Natural killer cell (primary cell): ENCODE measurements at regions not wholly inside any gene's neighbourhood (a gene's known extent, or its start where the extent isn't known, plus 50 kb on each side); places are given as distances from the start of the nearest gene placed in this dataset.
"Not testable (repeated sequence)": the region's sequence is repeated elsewhere in the genome, so short reads cannot be mapped to it uniquely, and the experiment has no call there.

Experiments
- ATAC-seq, 3 donors: fragments of 150-1000 bp in 2 of 3; fragments of 200-7000 bp in 1 of 3; cut with Tn5 transposase; 1 replicate in 1 of 3; 2 replicates in 2 of 3; pipeline ENCODE4 v1.10.0; 2021; ENCODE audit warnings: mild to moderate bottlenecking in 2 of 3, moderate library complexity in 2 of 3
- DNase-seq, 2 donors: peaks; one replicate each; pipeline versions ENCODE4 v3.0.0 to v3.0.0-alpha.2; 2013 to 2021; ENCODE audit warnings: mixed read lengths in 1 of 2
- H3K27ac ChIP-seq: one replicate; pipeline ENCODE4 v1.5.1; 2013; ENCODE audit warnings: mild to moderate bottlenecking, low read length
- H3K27me3 ChIP-seq: one replicate; pipeline ENCODE4 v1.6.1; 2013; ENCODE audit warnings: low read length; ENCODE audit not compliant: control insufficient read depth, insufficient read depth
- H3K36me3 ChIP-seq: one replicate; pipeline ENCODE4 v1.6.1; 2013; ENCODE audit warnings: low read length; ENCODE audit not compliant: control insufficient read depth, insufficient read depth
- H3K4me1 ChIP-seq: one replicate; pipeline ENCODE4 v1.6.1; 2013; ENCODE audit warnings: low read length; ENCODE audit not compliant: control insufficient read depth, insufficient read depth
- H3K4me3 ChIP-seq: one replicate; pipeline ENCODE4 v1.5.1; 2013; ENCODE audit warnings: low read length
- H3K9me3 ChIP-seq: one replicate; pipeline ENCODE4 v1.6.1; 2013; ENCODE audit warnings: low read length; ENCODE audit not compliant: control insufficient read depth, insufficient read depth
- H3K27ac Mint-ChIP-seq, 2 donors: one replicate each; pipeline ENCODE4 v1.8.0; 2022; ENCODE audit warnings: mild to moderate bottlenecking in 2 of 2, mixed read lengths in 2 of 2, moderate library complexity in 1 of 2
- H3K27me3 Mint-ChIP-seq, 2 donors: one replicate each; pipeline ENCODE4 v1.8.0; 2022; ENCODE audit warnings: low read depth in 2 of 2, mixed read lengths in 2 of 2
- H3K36me3 Mint-ChIP-seq: one replicate; pipeline ENCODE4 v1.8.0; 2022; ENCODE audit warnings: mixed read lengths
- H3K4me1 Mint-ChIP-seq, 2 donors: one replicate each; pipeline ENCODE4 v1.8.0; 2022; ENCODE audit warnings: mixed read lengths in 2 of 2
- H3K4me3 Mint-ChIP-seq: one replicate; pipeline ENCODE4 v1.8.0; 2022; ENCODE audit warnings: mild to moderate bottlenecking, moderate library complexity, mixed read lengths
- H3K9me3 Mint-ChIP-seq, 2 donors: one replicate each; pipeline ENCODE4 v1.8.0; 2022; ENCODE audit warnings: mixed read lengths in 2 of 2
- WGBS: methylation state at CpG from one replicate; pipeline ENCODE4 v1.1.7; 2013; ENCODE audit warnings: missing lambda C conversion rate; ENCODE audit not compliant: insufficient coverage; 5-methylcytosine and 5-hydroxymethylcytosine counted together
- intact Hi-C: fragments of 100-400 bp; cut with micrococcal nuclease; formaldehyde crosslinking; loops from one replicate; pipeline ENCODE4 v1.14.2; 2022
- TF ChIP-seq, protein P1 (sequence below): fragments of 200-600 bp; IDR thresholded peaks from one replicate; pipeline ENCODE4 v1.8.0; 2022; ENCODE audit warnings: antibody characterized with exemption

DNA sequence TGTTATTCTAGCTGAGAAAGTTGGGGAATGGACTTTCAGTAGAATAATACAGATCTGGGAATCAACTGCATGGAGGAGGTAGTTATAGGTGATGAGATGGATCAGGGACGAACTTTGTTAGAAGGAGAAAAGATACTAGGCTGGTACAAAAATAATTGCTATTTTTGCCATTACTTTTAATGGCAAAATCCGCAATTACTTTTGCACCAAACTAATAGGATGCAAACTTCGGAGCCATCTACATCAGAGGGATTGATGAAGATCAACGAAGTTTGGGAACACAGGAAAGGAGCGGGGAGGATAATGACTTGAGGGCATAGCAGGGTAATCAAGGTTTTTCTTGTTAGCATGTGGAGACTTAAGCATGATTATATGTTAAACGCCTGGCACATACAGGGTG is 111.9 kb downstream of the DEFB131A start:
- H3K27me3 Mint-ChIP-seq, H3K4me1 Mint-ChIP-seq, H3K4me3 ChIP-seq, H3K9me3 ChIP-seq, H3K4me3 Mint-ChIP-seq, H3K36me3 ChIP-seq, DNase-seq, H3K4me1 ChIP-seq, H3K27me3 ChIP-seq, intact Hi-C loops, H3K9me3 Mint-ChIP-seq, H3K27ac ChIP-seq, H3K27ac Mint-ChIP-seq, ATAC-seq, H3K36me3 Mint-ChIP-seq: not testable (repeated sequence)
- WGBS, result 91% methylated on average over 6 of the region's 6 CpGs

DNA sequence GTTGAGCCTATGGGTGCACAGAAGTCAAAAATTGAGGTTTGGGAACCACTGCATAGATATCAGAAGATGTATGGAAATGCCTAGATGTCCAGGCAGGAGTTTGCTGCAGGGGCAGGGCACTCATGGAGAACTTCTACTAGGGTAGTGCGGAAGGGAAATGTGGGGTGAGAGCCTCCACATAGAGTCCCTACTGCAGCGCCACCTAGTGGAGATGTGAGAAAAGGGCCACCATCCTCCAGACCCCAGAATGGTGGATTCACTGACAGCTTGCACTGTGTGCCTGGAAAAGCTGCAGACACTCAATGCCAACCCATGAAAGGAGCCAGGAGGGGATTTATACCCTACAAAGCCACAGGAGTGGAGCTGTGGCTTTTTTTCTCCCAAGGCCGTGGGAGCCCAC is 133.7 kb downstream of the DEFB131A start:
- intact Hi-C loops, H3K36me3 Mint-ChIP-seq, H3K4me1 Mint-ChIP-seq, H3K4me3 ChIP-seq, H3K4me1 ChIP-seq, H3K4me3 Mint-ChIP-seq, H3K27ac Mint-ChIP-seq, H3K9me3 ChIP-seq, DNase-seq, ATAC-seq, H3K27me3 ChIP-seq, H3K27me3 Mint-ChIP-seq, H3K27ac ChIP-seq, H3K36me3 ChIP-seq: not testable (repeated sequence)
- WGBS, result 78% methylated on average over 3 of the region's 3 CpGs
- peaks cover 13 to 14% of the 10 kb centered on the region in 2 donors for H3K9me3 Mint-ChIP-seq

DNA sequence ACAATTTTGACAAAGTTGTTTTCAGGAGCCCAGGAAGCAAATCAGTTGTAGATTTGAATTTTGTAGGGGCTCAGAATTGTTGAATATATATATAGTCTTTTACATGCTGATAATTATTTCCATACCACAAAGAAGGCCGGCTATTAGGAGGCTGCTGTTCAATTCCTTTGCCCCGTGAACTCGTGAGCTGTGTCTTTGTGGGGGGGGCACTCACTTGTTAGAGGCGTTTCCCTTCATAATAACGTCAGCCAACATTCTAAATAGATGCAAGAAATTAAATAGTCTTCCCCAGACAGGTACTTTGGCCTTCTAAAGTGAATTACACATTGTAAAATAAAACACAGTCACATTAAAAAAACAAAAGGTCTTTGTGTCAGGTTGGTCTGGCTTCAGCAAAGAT is 138.7 kb downstream of the DEFB131A start:
- H3K4me1 ChIP-seq, H3K27ac ChIP-seq, H3K4me3 Mint-ChIP-seq, H3K4me3 ChIP-seq, H3K27me3 Mint-ChIP-seq, H3K36me3 Mint-ChIP-seq, H3K27ac Mint-ChIP-seq, ATAC-seq, H3K4me1 Mint-ChIP-seq, intact Hi-C loops, DNase-seq, H3K9me3 ChIP-seq, H3K36me3 ChIP-seq, H3K27me3 ChIP-seq: not testable (repeated sequence)
- WGBS, result no CpG with 5 or more reads among the region's 5 CpGs
- H3K9me3 Mint-ChIP-seq, result peaks cover 7 to 10% of the 10 kb centered on the region in 2 donors

DNA sequence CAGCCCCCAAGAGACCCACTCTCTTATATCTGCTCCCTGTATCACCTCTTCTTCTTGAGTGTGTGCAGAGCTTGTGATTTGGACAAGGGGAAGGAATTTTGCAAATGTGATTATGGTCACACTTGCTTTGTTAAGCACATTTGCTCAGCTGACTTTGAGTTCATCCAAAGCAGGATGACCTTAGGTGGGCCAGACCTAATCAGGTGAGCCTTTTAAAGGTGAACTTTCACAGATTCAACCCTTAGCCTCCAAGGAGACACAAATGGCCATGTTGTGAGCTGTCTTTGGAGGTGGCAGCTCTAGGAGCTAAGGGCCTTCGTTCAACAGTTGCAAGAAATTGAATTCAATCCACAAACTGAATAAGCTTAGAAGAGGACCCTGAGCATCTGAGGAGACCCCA is 147.8 kb downstream of the DEFB131A start:
- intact Hi-C loops, result no loop called here
- Histone ChIP-seq H3K27me3 (no peaks in the 10 kb centered on the region), H3K4me3 (no peak overlapping the region), H3K27ac (no peak overlapping the region), H3K4me1 (no peaks in the 10 kb centered on the region), H3K36me3 (no peaks in the 10 kb centered on the region), H3K9me3 (peaks cover 3% of the 10 kb centered on the region)
- ATAC-seq, result no peak
- Mint-ChIP-seq H3K9me3 (no peaks in the 10 kb centered on the region), H3K4me3 (no peak overlapping the region), H3K4me1 (no peaks in the 10 kb centered on the region), H3K27me3 (no peaks in the 10 kb centered on the region), H3K36me3 (no peaks in the 10 kb centered on the region), H3K27ac (no peak overlapping the region)
- no peak for DNase-seq
- WGBS, result 92% methylated on average over 1 of the region's 1 CpG
- TF ChIP-seq, protein P1, sequence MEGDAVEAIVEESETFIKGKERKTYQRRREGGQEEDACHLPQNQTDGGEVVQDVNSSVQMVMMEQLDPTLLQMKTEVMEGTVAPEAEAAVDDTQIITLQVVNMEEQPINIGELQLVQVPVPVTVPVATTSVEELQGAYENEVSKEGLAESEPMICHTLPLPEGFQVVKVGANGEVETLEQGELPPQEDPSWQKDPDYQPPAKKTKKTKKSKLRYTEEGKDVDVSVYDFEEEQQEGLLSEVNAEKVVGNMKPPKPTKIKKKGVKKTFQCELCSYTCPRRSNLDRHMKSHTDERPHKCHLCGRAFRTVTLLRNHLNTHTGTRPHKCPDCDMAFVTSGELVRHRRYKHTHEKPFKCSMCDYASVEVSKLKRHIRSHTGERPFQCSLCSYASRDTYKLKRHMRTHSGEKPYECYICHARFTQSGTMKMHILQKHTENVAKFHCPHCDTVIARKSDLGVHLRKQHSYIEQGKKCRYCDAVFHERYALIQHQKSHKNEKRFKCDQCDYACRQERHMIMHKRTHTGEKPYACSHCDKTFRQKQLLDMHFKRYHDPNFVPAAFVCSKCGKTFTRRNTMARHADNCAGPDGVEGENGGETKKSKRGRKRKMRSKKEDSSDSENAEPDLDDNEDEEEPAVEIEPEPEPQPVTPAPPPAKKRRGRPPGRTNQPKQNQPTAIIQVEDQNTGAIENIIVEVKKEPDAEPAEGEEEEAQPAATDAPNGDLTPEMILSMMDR, result no peak

DNA sequence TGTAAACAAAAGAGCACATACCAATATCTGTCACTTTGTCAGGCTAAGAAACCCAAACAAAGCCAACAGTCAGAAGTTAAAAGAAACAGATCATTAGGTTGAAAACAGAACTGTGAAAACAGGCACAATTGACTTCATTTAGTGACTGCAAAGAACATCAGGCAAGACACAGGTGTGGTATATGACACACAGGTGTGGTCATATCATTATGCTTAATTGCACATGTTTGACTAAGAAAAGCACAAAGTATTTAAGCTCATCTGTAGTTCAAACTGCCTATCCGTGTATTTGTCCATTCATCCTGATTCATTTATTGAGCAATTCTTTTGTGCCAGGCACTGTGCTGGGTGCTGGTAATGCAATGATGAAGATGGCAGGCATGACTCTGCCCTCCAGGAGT is 150.7 kb downstream of the DEFB131A start:
- TF ChIP-seq, protein P1, result no peak
- no peaks in the 10 kb centered on the region for H3K9me3 Mint-ChIP-seq
- Histone ChIP-seq H3K9me3 (peaks cover 3% of the 10 kb centered on the region), H3K4me1 (peaks cover 6% of the 10 kb centered on the region), H3K36me3 (no peaks in the 10 kb centered on the region), H3K4me3 (no peak overlapping the region), H3K27me3 (no peaks in the 10 kb centered on the region), H3K27ac (no peak overlapping the region)
- DNase-seq (no peak), ATAC-seq (no peak)
- H3K27me3 Mint-ChIP-seq, result no peaks in the 10 kb centered on the region
- WGBS, result 95% methylated on average over 1 of the region's 1 CpG
- no peaks in the 10 kb centered on the region for H3K36me3 Mint-ChIP-seq
- intact Hi-C loops, result no loop called here
- H3K27ac Mint-ChIP-seq, result no peak overlapping the region
- H3K4me3 Mint-ChIP-seq, result no peak overlapping the region
- H3K4me1 Mint-ChIP-seq, result peaks cover 0 to 10% of the 10 kb centered on the region in 2 donors

DNA sequence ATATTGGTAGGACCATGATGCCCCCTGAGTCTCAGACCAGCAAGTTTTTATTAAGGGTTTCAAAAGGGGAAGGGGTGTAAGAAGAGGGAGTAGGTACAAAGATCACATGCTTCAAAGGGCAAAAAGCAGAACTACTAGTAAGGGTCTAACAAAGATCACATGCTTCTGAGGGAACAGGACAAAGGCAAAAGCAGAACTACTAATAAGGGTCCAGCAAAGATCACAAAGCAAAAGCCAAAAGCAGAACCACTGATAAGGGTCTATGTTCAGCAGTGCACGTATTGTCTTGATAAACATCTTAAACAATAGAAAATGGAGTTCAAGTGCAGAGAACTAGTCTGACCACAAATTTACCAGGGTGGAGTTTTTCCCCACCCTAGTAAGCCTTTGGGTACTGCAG is 151.3 kb downstream of the DEFB131A start:
- peaks cover 0 to 10% of the 10 kb centered on the region in 2 donors for H3K4me1 Mint-ChIP-seq
- H3K27me3 ChIP-seq, intact Hi-C loops, H3K4me1 ChIP-seq, H3K4me3 ChIP-seq, H3K27ac ChIP-seq, H3K27ac Mint-ChIP-seq, H3K9me3 Mint-ChIP-seq, H3K9me3 ChIP-seq, H3K36me3 Mint-ChIP-seq, H3K4me3 Mint-ChIP-seq, H3K27me3 Mint-ChIP-seq, ATAC-seq, DNase-seq, H3K36me3 ChIP-seq: not testable (repeated sequence)
- 50% methylated on average over 1 of the region's 1 CpG for WGBS
